DMS153 (cell line): ENCODE measurements at regions not wholly inside any gene's neighbourhood (a gene's known extent, or its start where the extent isn't known, plus 50 kb on each side); places are given as distances from the start of the nearest gene placed in this dataset.

Experiments
- DNase-seq: peaks from one replicate; lab custom pipeline; 2025; lab: John Stamatoyannopoulos, UW

DNA sequence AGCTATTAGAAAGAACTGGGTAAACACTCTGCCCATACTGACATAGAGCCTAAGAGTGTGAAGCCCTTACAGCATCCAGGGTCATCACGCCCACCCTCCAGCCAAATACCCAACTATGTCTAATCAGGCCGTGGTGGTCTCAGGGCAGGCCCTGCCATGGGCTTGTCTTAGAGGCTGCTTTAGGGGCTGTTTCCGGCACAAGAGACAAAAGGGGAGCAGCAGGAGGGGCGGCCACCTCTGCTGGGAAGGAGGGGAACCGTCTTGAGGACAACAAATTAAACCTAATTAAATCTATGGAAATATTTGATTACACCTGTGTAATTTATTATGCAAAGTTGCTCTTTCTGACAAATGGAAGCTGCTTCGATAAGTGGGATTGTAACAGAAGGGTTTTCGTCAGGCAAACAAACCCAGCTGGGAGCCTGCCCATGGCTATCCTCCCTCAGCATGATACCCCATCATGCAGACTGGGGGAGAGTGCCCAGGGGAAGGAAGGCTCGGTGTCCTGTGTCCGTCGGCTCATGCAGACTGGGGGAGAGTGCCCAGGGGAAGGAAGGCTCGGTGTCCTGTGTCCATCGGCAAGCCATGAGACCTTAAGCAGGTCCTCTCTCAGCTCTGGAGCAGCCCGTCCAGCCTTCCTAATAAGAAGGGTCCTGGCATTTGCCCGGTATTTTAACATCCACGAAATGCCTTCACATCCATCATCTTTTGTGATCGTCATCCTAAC, 163.6 kb upstream of the B3GAT1 start:
- DNase-seq: no peak

GRCh38 chr11:134574947-134575346, 162.9 kb upstream of the B3GAT1 start:
- DNase-seq: no peak

DNA sequence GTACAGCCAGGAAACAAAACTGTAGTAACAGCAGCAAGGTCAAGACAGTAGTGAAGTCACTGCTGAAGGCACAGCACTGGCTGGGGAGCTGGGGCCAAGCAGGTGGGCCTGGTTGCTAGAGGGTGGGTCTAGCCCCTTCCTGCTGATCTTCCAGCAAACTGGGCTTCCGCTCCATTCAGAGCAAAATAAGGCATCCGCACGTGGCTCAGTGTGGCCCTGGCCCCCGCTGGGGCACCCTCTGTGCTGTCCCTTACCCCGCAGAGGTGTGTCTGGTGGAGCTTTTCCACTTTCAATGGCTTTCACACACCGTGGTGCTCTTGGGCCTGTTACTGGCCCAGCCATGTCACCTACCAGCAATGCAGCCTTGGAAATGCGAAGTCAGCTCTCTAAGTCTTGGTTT, 162.4 kb upstream of the B3GAT1 start:
- DNase-seq: no peak

DNA sequence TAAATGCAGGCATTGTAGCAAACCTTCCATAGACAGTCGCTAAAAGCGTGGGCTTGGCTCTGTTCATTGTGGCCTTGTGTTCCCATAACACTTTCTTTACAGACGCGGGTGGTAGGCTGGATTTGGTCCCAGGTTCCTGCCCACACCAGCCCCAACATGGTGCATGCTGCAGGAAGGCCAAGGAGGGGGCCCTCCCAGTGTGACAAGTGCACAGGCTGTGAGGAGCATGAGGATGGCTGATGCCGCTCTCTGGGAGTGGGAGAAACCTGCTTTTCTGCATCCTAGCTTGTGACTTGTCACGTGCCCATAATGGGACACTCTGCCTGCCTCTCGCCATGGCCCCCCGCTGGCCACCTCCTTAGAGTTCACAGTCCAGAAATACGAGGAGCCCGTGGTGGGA, 161.8 kb upstream of the B3GAT1 start:
- DNase-seq: no peak

- no peak for DNase-seq
Measured at GRCh38 chr11:134572741-134573675, 161.0 kb upstream of the B3GAT1 start.

DNA sequence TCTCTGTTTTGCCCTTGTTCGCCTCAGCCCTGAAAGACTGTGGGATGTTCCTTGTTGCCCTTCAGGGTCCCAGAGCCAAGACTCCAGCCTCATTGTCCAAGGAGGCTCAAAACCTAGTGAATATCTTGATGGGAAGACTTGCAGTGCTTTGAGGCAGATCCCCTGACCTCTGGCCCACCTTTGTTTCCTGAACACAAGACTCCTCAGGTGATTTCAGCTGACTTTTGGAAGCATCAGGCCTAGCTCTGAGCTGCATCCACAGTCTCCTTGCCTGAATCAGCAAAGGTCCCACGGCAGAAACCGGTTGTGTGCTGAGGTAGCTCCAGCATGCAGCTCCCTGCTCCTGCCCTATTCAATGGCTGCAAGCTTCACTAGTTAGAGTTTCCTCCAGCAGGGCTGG, 159.3 kb upstream of the B3GAT1 start:
- no peak for DNase-seq

- DNase-seq: no peak
Measured at GRCh38 chr11:134569195-134569594, 157.2 kb upstream of the B3GAT1 start.

GRCh38 chr11:134566311-134566710, 154.3 kb upstream of the B3GAT1 start:
- DNase-seq: no peak

DNA sequence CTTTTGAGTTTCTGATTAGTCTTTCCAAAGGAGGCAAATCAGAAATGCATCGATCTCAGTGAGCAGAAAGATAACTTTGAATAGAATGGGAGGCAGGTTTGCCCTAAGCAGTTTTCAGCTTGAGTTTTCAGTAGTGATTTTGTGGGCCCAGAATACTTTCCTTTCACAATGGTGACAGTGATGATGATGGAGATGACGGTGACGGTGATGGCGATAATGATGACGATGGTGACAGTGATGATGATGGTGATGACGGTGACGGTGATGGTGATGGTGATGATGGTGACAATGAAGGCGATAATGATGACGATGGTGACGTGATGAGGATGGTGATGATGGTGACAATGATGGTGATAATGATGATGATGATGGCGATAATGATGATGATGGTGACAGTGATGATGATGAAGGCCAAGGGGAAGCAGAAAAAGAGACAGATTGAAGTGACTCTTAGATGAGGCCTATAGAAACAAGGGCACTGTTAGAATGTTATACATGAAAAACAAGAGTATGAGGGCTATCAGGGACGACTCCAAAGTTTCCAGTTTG, 153.4 kb upstream of the B3GAT1 start:
- DNase-seq: no peak

- no peak for DNase-seq
Measured at GRCh38 chr11:134564472-134565200, 152.6 kb upstream of the B3GAT1 start.

- no peak for DNase-seq
Measured at GRCh38 chr11:134562941-134563471, 151.0 kb upstream of the B3GAT1 start.

DNA sequence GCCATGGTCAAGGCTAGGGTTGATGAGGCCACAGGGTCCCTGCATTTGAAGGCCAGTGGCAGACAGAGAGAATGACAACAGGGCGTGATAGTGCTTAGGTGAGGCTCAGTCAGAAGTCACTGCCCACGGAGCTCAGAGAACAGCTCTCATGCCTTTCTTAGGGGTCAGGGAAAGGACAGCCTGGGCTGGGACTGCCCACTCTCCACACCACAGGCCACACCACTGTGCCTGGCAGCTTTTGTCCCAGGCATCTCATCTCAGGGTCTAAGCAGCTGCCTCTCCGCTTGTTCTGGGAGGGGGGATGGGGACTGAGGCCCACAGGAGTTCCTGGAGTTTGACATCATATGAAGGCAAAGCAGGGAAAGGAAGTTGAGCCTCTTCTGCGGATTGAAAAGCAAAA, 150.2 kb upstream of the B3GAT1 start:
- DNase-seq: no peak

- DNase-seq: no peak
Measured at GRCh38 chr11:134561331-134561720, 149.3 kb upstream of the B3GAT1 start.

- DNase-seq: no peak
Measured at GRCh38 chr11:134560566-134561330, 148.7 kb upstream of the B3GAT1 start.

- DNase-seq: no peak
Measured at GRCh38 chr11:134560066-134560465, 148.0 kb upstream of the B3GAT1 start.

GRCh38 chr11:134559602-134559962, 147.5 kb upstream of the B3GAT1 start:
- no peak for DNase-seq

DNA sequence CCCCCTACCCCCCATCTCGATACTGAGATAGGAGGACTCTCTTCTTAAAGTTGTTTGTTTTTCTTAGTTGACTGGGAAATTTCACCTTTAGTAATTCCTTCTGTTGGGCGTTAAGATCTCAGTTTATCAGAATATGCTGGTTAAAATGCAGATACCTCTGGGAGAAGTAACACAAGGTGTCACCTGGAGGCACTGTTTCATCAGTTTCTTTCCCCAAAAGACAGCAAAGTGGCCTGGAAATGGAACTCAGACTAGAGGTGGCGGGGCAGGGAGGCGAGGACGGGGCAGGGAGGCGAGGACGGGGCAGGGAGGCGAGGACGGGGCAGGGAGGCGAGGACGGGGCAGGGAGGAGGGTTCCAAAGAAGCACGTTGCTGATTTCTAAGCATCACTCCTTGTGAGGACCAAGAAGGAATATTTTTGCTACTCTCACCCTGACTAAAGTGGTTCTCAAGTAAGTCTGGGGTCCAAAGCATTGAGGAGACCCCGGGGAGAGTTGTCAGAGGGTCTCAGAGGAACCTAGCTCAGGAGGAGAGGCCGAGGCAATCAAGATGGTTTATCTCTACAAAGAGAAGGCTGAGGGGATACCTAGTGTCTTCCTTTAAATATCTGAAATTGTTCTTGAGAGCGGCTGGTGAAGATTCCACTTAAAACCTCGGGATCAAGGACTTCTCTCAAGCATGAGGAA, 147.0 kb upstream of the B3GAT1 start:
- DNase-seq: no peak

- no peak for DNase-seq
Measured at GRCh38 chr11:134558258-134558835, 146.3 kb upstream of the B3GAT1 start.

DNA sequence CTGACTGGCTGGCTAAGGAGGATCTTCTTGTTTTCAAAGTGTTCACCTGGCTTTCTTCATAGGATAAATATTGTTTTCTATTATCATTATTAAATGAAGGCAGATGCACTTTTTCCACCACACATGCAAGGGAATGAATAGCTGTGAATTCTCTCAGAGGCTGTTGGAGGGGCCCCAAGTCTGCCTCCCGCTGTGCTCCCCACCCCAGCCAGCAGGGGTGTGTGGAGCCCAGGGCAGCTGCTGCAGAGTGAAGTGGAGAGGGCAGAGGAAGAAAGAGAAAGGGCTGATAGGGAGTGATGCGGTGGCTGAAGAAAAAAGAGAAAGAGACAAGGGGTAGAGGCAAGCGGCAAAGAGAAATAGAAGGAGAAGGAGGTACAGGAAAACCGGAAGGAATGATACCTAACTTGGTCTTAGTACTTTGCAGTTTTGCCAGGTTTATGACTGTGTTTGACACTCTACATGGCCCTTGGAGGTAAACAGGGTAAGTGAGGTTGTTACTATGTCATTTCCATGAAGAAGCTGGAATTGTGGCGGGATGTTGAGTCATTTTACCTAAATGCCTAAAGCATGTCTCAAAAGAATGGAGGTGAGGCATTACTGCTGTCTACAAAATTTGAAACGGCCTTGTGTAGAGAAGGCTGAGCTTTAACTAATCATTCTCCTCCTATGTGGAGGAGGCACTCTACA, 145.7 kb upstream of the B3GAT1 start:
- DNase-seq: no peak

DNA sequence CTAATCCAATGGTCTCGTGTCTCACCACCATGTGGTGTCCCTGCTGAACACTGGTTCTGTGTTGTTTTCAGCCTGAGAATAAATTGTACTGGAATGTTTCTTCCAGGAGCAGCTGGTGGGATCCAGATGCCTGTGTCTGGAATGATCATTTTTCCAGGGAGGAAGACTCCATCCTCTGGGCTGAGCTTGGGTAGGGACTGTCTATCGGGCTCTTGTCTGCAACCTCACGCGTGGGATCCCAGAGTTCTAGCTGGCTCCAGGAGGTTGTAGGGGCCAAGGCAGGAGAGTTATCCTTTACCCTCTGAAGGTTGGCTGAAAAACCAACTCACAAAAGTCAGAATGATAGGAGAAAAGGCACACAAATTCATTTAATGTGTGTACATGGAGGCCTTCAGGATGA, 144.1 kb upstream of the B3GAT1 start:
- no peak for DNase-seq
